ENCODE measurements at regions not wholly inside any gene's neighbourhood (a gene's known extent, or its start where the extent isn't known, plus 50 kb on each side); places are given as distances from the start of the nearest gene placed in this dataset.
"Not testable (repeated sequence)": the region's sequence is repeated elsewhere in the genome, so short reads cannot be mapped to it uniquely, and the experiment has no call there.

DNA sequence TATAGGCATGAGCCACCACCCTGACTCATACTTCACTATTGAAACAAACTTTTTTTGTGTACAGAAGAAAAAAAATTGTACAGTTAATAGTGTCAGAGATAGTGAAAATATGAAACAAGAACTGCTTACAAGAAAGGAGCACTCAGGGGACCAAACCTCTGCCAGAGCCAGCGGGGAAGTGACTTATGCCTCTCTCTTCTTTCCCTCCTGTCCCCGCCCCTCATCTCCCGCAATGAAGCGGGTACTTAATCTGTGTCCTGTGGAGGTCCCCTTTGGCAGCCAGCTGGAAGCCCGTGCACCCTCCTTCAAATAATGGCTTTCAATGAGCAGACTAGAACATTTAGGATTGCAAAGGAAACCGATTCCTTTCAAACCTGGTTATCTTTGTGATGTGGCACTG lies 51.5 kb downstream of the PPIAL4A start:
- H3K4me3 ChIP-seq; H3K9me3 ChIP-seq; ATAC-seq; H3K4me1 ChIP-seq; H3K36me3 ChIP-seq; DNase-seq; H3K27me3 ChIP-seq; H3K27ac ChIP-seq; intact Hi-C loops (cut with DNase I): not testable (repeated sequence)

- ATAC-seq; H3K27me3 ChIP-seq; H3K4me1 ChIP-seq; intact Hi-C loops (cut with DNase I); H3K36me3 ChIP-seq; DNase-seq; H3K9me3 ChIP-seq: not testable (repeated sequence)
- peak overlapping the region; percentile 44 for H3K4me3 ChIP-seq
- H3K27ac ChIP-seq: peak overlapping the region; percentile 80
These were observed 52.3 kb downstream of the PPIAL4A start for GRCh38 chr1:120941836-120942217.

DNA sequence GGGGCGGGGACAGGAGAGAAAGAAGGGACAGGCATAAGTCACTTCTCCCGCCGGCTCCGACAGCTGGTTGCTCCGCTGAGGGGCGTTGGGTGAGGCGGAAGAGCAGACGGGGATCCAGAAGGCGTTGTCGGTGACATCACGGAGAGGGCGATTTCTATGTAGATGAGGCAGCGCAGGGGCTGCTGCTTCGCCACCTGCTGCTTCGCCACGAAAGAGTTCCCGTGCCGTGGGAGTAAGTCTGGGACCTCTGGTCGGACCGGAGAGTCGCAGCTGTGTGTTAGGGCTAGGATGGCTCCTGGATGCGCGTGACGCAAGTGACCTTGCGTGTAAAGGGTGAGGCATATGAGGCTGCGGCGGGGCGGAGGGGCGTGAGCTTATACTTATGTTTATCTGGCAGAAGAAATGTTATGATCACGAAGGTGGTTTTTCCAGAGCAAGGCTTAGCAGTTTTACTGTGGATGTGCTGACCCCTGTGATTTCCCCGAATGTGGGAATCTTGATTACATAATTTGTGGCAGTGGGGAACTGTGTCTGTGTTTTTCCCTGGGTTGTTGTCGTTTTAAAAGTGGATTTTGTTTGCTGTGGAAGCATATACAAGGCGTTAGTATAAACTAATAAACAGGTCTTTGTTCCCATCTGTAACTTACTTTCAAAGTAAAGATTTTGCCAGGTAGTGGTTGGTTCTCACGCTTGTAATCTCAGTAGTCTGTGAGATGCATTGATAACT lies 52.8 kb downstream of the PPIAL4A start:
- peak; percentile 80 for DNase-seq
- intact Hi-C loops (cut with DNase I): not testable (repeated sequence)

GRCh38 chr1:120942945-120943319 lies 53.4 kb downstream of the PPIAL4A start:
- H3K4me1 ChIP-seq; H3K27me3 ChIP-seq; H3K9me3 ChIP-seq; DNase-seq; intact Hi-C loops (cut with DNase I); H3K27ac ChIP-seq; H3K36me3 ChIP-seq; H3K4me3 ChIP-seq; ATAC-seq: not testable (repeated sequence)

More for the DNA sequence above, 52.8 kb downstream of the PPIAL4A start:
- peak overlapping the region; percentile 44 for H3K4me3 ChIP-seq
- H3K36me3 ChIP-seq, H3K9me3 ChIP-seq, H3K27me3 ChIP-seq, H3K4me1 ChIP-seq: not testable (repeated sequence)
- peak; percentile 95 for ATAC-seq
- peak overlapping the region; percentile 80 for H3K27ac ChIP-seq

- H3K27ac ChIP-seq; H3K36me3 ChIP-seq; H3K27me3 ChIP-seq; H3K4me1 ChIP-seq; H3K4me3 ChIP-seq; DNase-seq; ATAC-seq; H3K9me3 ChIP-seq; intact Hi-C loops (cut with DNase I): not testable (repeated sequence)
These were observed 55.1 kb downstream of the PPIAL4A start for GRCh38 chr1:120944691-120945090.

DNA sequence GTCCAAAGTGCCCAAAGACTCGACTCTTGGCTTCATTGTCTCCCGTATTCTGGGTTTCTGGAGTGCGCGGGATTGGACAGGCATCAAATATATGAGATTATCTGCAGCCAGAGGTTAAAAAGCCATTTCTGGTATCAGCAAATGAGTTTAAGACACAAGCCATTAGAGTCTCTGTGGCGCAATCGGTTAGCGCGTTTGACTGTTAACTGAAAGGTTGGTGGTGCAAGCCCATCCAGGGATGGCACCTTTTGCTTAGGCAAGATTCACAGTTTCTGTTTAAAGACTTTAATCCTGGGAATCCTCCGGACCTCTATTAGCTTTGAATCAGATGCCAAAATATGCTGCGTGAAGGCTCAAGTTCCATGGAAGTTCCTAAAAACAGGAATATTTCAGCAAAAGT lies 55.6 kb downstream of the PPIAL4A start:
- H3K4me1 ChIP-seq; H3K27me3 ChIP-seq; ATAC-seq; H3K36me3 ChIP-seq; DNase-seq; H3K27ac ChIP-seq; H3K4me3 ChIP-seq; H3K9me3 ChIP-seq; intact Hi-C loops (cut with DNase I): not testable (repeated sequence)

GRCh38 chr1:120947114-120947513 lies 57.5 kb downstream of the PPIAL4A start:
- H3K4me3 ChIP-seq; H3K4me1 ChIP-seq; H3K36me3 ChIP-seq; intact Hi-C loops (cut with DNase I); H3K9me3 ChIP-seq; DNase-seq; H3K27ac ChIP-seq; ATAC-seq; H3K27me3 ChIP-seq: not testable (repeated sequence)

GRCh38 chr1:120949724-120950123 lies 60.2 kb downstream of the PPIAL4A start:
- H3K27ac ChIP-seq; ATAC-seq; intact Hi-C loops (cut with DNase I): not testable (repeated sequence)

DNA sequence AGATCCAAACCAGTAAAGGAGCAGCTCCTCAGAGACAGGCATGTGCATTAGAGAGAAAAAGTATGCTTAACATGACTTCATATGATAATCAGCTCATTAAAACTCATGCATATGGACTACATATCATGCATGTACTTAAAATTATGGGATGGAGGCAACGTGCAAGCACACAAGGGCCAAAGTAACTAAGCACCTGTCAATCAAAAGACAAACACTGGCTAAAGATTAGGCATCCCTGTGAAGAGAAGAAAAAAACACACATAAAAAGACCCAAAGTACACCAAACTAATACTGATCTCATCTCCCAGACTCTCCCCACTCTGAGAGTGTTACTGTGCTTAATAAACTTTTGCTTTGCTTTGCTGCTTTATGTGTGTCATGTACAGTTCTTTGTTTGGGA lies 61.1 kb downstream of the PPIAL4A start:
- intact Hi-C loops (cut with DNase I); H3K4me1 ChIP-seq; H3K36me3 ChIP-seq; DNase-seq; H3K9me3 ChIP-seq; H3K4me3 ChIP-seq; H3K27me3 ChIP-seq; ATAC-seq; H3K27ac ChIP-seq: not testable (repeated sequence)

More at GRCh38 chr1:120949724-120950123, 60.2 kb downstream of the PPIAL4A start:
- not testable (repeated sequence) for H3K4me1 ChIP-seq, H3K36me3 ChIP-seq, H3K9me3 ChIP-seq, H3K27me3 ChIP-seq, H3K4me3 ChIP-seq, DNase-seq

DNA sequence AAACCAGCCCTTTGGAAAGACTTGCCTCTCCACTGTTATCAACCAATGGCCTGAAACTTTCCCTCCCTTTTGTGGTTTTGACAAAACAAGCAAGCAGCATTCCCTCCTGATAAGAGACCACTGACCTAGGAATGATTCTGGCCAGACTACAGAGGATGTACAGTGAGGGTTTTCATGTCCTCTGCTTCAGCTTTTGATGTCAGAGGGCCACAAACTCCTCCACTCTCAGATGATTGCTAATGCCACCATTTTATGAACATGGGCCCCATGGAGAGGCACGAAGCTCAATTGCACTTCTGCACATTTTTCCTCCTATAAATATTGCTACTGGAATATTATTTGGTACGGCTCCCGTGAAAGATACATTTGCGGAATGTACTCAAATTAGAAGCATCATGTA lies 61.5 kb downstream of the PPIAL4A start:
- H3K36me3 ChIP-seq; ATAC-seq; DNase-seq; H3K4me3 ChIP-seq; H3K27ac ChIP-seq; H3K27me3 ChIP-seq; H3K4me1 ChIP-seq; intact Hi-C loops (cut with DNase I); H3K9me3 ChIP-seq: not testable (repeated sequence)

DNA sequence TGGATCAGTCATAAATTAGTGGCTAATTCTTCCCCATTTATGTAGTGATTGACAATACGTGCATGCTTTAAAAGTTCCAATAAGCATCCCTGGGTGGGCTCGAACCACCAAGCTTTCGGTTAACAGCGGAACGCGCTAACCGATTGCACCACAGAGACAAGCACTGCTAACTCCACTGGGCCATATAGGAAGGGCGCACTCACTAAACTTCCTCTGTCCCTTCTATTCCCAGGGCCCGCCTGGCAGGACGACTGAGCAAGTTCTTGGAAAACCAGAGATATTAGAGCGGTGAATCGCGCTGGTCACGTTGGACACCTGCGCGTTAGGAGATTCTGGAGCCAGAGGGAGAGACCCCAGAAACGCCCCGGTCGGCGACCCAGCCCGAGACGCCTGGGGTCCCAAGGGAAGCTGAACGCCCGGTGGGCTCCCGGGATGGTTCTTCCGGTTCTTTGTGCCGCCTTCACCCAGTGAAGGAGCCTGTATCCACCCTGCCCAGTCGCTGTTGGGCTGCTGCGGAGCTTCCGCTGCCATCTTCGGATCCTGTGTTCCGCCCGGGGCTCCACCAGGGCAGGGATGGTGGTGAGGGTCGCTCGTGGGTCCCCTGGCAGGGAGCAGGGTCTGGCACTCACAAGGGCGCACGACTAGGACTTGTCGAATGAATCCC lies 62.8 kb downstream of the PPIAL4A start:
- ATAC-seq: peak; percentile 49
- H3K36me3 ChIP-seq; H3K27me3 ChIP-seq; H3K4me3 ChIP-seq; H3K27ac ChIP-seq; H3K9me3 ChIP-seq; DNase-seq; H3K4me1 ChIP-seq; intact Hi-C loops (cut with DNase I): not testable (repeated sequence)

DNA sequence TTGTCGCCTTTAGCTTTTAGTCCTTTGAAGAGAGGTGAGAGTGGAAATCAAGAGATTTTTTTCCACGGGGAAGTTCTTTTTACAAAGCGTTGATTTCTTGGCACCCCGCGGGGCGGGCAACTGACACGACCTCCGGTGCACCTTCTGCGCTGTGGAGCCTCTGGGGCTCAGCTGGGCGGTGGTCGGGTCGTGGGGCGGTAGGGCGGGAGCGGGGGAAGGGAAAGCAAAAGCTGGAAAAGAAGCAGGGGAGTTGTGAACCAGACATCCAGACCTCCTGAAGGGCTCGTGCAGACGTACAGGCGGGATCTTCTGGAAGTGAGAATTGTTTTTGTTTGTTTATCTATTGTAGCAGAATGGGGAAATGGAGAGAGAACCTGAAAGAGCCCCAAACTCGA lies 63.3 kb downstream of the PPIAL4A start:
- H3K27me3 ChIP-seq; H3K9me3 ChIP-seq; H3K27ac ChIP-seq; H3K36me3 ChIP-seq; DNase-seq; intact Hi-C loops (cut with DNase I); H3K4me3 ChIP-seq; H3K4me1 ChIP-seq; ATAC-seq: not testable (repeated sequence)
